Calu3 (cell line): ENCODE measurements at regions not wholly inside any gene's neighbourhood (a gene's known extent, or its start where the extent isn't known, plus 50 kb on each side); places are given as distances from the start of the nearest gene placed in this dataset.

Source experiments
- BruUV-seq: library from RNA; stranded (reverse); fragments of 400-500 nt; replicated peaks from 2 replicates; lab custom pipeline; 2021; lab: Mats Ljungman, UMichigan
- CTCF ChIA-PET: fragments of 300-600 bp; sonication (Branson Sonifier 250); formaldehyde crosslinking; loops from one replicate; lab custom pipeline; 2022; ENCODE audit warnings: antibody characterized with exemption; lab: Charles Lee
- DNase-seq: peaks from one replicate; pipeline ENCODE4 v3.0.0; 2022
- H3K27ac Mint-ChIP-seq: one replicate; pipeline ENCODE4 v1.8.0; 2022; ENCODE audit warnings: mixed read lengths; ENCODE audit not compliant: unreplicated experiment
- H3K27me3 Mint-ChIP-seq: one replicate; pipeline ENCODE4 v1.8.0; 2022; ENCODE audit warnings: mixed read lengths; ENCODE audit not compliant: unreplicated experiment
- H3K36me3 Mint-ChIP-seq: one replicate; pipeline ENCODE4 v1.8.0; 2022; ENCODE audit warnings: mild to moderate bottlenecking, moderate library complexity, mixed read lengths; ENCODE audit not compliant: insufficient read depth, unreplicated experiment
- H3K4me1 Mint-ChIP-seq: one replicate; pipeline ENCODE4 v1.8.0; 2022; ENCODE audit warnings: mild to moderate bottlenecking, low read depth, mixed read lengths; ENCODE audit not compliant: unreplicated experiment
- H3K4me3 Mint-ChIP-seq: one replicate; pipeline ENCODE4 v1.8.0; 2022; ENCODE audit warnings: mild to moderate bottlenecking, low read depth, moderate library complexity, mixed read lengths; ENCODE audit not compliant: unreplicated experiment
- H3K9me3 Mint-ChIP-seq: one replicate; pipeline ENCODE4 v1.8.0; 2022; ENCODE audit warnings: low read depth, mixed read lengths; ENCODE audit not compliant: unreplicated experiment
- intact Hi-C: fragments of 100-400 bp; cut with micrococcal nuclease; formaldehyde crosslinking; loops from one replicate; pipeline ENCODE4 v1.10.0; 2022; ENCODE audit not compliant: unreplicated experiment
- TF ChIP-seq, protein P1 (sequence below): fragments of 200-600 bp; IDR thresholded peaks from one replicate; pipeline ENCODE4 v1.8.0; 2022; ENCODE audit warnings: antibody characterized with exemption; ENCODE audit not compliant: unreplicated experiment

DNA sequence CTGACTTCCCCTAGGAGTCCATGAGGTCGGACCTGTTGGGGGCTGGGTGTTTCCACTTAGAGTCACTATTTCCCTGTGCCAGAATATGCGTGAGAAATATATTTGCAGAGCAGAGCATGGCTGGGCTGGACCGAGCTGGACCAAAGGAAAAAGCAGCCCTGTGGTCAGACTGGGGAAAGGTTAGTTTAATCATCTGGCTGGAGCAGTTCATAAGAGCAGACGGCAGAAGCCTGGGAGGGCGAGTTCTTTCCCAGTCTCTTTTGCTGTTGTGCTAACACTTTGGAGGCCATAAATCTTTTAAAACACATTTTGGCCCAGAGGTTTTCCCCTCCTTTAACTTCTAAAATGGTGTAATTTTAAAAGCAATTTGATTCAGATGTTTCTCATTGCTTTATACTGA is 66.5 kb downstream of the GLI2 start:
- TF ChIP-seq, protein P1, sequence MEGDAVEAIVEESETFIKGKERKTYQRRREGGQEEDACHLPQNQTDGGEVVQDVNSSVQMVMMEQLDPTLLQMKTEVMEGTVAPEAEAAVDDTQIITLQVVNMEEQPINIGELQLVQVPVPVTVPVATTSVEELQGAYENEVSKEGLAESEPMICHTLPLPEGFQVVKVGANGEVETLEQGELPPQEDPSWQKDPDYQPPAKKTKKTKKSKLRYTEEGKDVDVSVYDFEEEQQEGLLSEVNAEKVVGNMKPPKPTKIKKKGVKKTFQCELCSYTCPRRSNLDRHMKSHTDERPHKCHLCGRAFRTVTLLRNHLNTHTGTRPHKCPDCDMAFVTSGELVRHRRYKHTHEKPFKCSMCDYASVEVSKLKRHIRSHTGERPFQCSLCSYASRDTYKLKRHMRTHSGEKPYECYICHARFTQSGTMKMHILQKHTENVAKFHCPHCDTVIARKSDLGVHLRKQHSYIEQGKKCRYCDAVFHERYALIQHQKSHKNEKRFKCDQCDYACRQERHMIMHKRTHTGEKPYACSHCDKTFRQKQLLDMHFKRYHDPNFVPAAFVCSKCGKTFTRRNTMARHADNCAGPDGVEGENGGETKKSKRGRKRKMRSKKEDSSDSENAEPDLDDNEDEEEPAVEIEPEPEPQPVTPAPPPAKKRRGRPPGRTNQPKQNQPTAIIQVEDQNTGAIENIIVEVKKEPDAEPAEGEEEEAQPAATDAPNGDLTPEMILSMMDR = no peak

DNA sequence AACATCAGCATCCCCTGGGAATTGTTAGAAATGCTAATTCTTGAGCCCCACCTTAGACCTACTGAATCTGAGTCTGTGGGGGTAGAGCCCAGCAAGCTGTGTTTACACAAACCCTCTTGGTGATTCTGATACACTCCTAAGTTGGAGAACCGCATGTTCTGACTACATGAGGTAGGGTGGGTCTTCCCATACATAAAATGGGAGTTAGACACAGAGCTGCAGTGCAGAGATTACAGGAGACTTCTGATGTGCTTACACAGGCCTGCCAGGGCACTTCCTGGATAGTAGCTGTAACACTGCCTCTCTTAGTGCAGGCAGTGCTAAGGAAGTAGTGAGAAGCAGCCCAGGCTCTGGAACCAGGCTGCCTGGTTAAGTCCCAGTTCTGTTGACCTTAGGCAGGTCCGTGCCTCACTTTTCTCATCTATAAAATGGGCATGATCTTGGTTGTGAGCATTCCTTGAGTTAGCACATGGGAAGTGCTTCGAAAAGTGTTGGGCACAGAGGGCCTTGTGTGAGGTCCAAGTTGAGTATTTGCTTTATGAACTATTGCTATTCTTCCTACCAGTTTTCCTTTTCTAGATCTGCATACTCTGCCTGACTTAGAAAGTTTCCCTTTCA is 67.3 kb downstream of the GLI2 start:
- TF ChIP-seq, protein P1 = no peak
- intact Hi-C loops = no loop called here
- Mint-ChIP-seq H3K36me3 (no peaks in the 10 kb centered on the region), H3K27me3 (no peaks in the 10 kb centered on the region), H3K4me1 (no peaks in the 10 kb centered on the region), H3K27ac (no peak overlapping the region), H3K4me3 (no peak overlapping the region), H3K9me3 (no peaks in the 10 kb centered on the region)
- CTCF ChIA-PET = interaction anchor here (0.6 kb wide), 1 partner anchor 208 kb away, joined by 3 read pairs; no protein-coding TSS in a partner anchor
- DNase-seq = no peak
- BruUV-seq = no TSS peak

More for the DNA sequence above, 66.5 kb downstream of the GLI2 start:
- Mint-ChIP-seq H3K9me3 (no peaks in the 10 kb centered on the region), H3K27me3 (no peaks in the 10 kb centered on the region), H3K4me3 (no peak overlapping the region), H3K4me1 (no peaks in the 10 kb centered on the region), H3K36me3 (no peaks in the 10 kb centered on the region), H3K27ac (no peak overlapping the region)
- intact Hi-C loops = no loop called here
- no TSS peak for BruUV-seq
- CTCF ChIA-PET = no interaction called here
- DNase-seq = no peak

- Mint-ChIP-seq H3K4me3 (no peak overlapping the region), H3K36me3 (no peaks in the 10 kb centered on the region), H3K9me3 (no peaks in the 10 kb centered on the region), H3K27me3 (no peaks in the 10 kb centered on the region), H3K27ac (no peak overlapping the region), H3K4me1 (no peaks in the 10 kb centered on the region)
- no TSS peak for BruUV-seq
- no peak for DNase-seq
- TF ChIP-seq, protein P1 = no peak
- intact Hi-C loops = no loop called here
- CTCF ChIA-PET = no interaction called here
Observed at GRCh38 chr2:120803764-120804335, 68.2 kb downstream of the GLI2 start.

DNA sequence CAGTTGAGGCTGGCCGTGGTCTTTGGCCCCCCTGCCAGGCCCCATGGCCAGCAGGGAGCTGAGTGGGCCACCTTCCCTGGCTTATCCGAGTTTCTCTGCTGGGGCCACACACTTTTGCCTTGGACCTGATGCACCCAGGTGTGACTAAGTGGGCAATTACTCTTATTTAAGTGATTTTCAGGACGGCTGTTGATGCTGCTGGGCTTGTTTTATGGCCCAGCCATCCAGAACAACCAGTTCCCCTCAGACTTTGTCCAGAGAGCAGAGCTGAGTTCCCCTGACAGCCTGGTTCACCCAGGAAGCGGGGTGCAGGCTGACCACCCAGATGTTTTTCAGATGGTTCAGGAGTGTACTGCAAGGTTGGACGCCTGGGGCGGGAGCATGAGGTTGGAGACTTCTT is 68.8 kb downstream of the GLI2 start:
- TF ChIP-seq, protein P1 = no peak
- H3K4me3 Mint-ChIP-seq = no peak overlapping the region
- H3K9me3 Mint-ChIP-seq = no peaks in the 10 kb centered on the region
- no peaks in the 10 kb centered on the region for H3K4me1 Mint-ChIP-seq
- H3K27ac Mint-ChIP-seq = no peak overlapping the region
- BruUV-seq = no TSS peak
- H3K36me3 Mint-ChIP-seq = no peaks in the 10 kb centered on the region
- intact Hi-C loops = no loop called here
- CTCF ChIA-PET = no interaction called here
- DNase-seq = no peak
- H3K27me3 Mint-ChIP-seq = peaks cover 2% of the 10 kb centered on the region
